ENCODE measurements at regions not wholly inside any gene's neighbourhood (a gene's known extent, or its start where the extent isn't known, plus 50 kb on each side); places are given as distances from the start of the nearest gene placed in this dataset.

DNA sequence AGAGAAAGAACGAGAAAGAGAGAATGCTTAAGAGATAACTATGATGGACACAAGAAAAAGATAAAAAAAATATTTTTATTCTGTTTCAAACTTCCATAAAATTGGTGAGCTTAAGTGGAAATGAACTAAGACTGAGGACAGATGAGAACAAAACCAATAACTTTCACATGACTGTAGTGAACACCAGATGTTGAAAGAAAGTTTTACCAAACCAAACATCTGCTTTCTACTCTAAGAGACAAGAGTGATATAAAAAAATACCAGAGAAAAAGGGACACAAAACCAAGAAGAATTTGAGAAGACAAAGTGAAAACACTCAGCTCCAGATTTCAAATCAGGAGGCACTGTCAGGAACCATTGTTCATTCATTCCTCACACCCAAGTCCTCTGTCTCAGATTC, 147.9 kb downstream of the IMPG2 start:
- H3K56ac ChIP-seq (ENCODE audit: low read length): no peak overlapping the region
- H2BK5ac ChIP-seq (ENCODE audit: low read length): no peak overlapping the region
- no peaks in the 10 kb centered on the region for H3K4me1 ChIP-seq (ENCODE audit: control insufficient read depth, low read depth, low read length)
- H3K36me3 ChIP-seq (ENCODE audit: control insufficient read depth, insufficient read depth, low read length): no peaks in the 10 kb centered on the region
- no peak overlapping the region for H3K4me2 ChIP-seq (ENCODE audit: low read length)
- H3K4ac ChIP-seq (ENCODE audit: low read depth, low read length): no peak overlapping the region
- no peaks in the 10 kb centered on the region for H3K79me2 ChIP-seq (ENCODE audit: control insufficient read depth, insufficient read depth, low read length)
- H3K27ac ChIP-seq (ENCODE audit: low read depth, low read length): no peak overlapping the region
- H2BK15ac ChIP-seq (replicated peaks; ENCODE audit: low read depth): no peak overlapping the region
- WGBS (ENCODE audit: extremely low coverage, insufficient coverage, low lambda C conversion rate): no CpG with 5 or more reads among the region's 1 CpG
- no peak overlapping the region for H4K5ac ChIP-seq (ENCODE audit: low read length)
- H2AK5ac ChIP-seq (ENCODE audit: low read length): no peak overlapping the region
- H2BK120ac ChIP-seq (ENCODE audit: low read depth, low read length): no peak overlapping the region
- H4K8ac ChIP-seq (ENCODE audit: low read depth, low read length): no peak overlapping the region
- no peak overlapping the region for H3K4me3 ChIP-seq (ENCODE audit: low read length)
- H3K18ac ChIP-seq (ENCODE audit: low read length): no peak overlapping the region
- H3K9ac ChIP-seq (ENCODE audit: low read length): no peak overlapping the region
- no peak for DNase-seq
- no peak overlapping the region for H3K23ac ChIP-seq (ENCODE audit: low read length)
- H3K79me1 ChIP-seq (ENCODE audit: low read length): no peaks in the 10 kb centered on the region
- no peaks in the 10 kb centered on the region for H3K27me3 ChIP-seq (ENCODE audit: insufficient read depth, low read length, poor library complexity)

DNA sequence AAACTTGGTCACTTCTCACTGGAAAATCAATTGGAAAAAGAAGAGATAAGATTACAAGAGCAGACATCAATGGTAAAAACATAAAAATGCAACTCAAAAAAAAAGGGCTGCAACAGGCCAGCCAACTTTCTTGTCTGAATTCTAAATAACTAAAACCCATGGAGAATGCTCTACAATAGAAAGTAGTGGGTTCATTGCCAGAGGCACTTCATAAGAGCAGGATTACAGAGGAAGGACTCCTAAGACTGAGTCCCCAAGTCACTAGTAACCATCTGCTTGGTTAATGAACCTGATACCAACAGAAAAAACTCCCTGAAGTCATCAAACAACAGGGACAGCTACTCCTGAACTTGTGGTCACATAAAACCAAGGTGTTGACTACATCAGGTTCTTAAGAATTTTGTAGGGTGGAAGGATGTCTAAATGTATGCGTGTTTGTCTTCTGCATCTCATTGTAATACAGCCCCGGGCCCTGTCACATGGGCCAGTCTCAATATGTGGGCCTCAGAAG, 148.6 kb downstream of the IMPG2 start:
- Histone ChIP-seq H4K8ac (ENCODE audit: low read depth, low read length) (no peak overlapping the region), H2BK120ac (ENCODE audit: low read depth, low read length) (no peak overlapping the region), H4K5ac (ENCODE audit: low read length) (no peak overlapping the region), H3K79me1 (ENCODE audit: low read length) (no peaks in the 10 kb centered on the region), H3K4me1 (ENCODE audit: control insufficient read depth, low read depth, low read length) (no peaks in the 10 kb centered on the region), H2AK5ac (ENCODE audit: low read length) (no peak overlapping the region), H3K4ac (ENCODE audit: low read depth, low read length) (no peak overlapping the region), H3K36me3 (ENCODE audit: control insufficient read depth, insufficient read depth, low read length) (no peaks in the 10 kb centered on the region), H3K79me2 (ENCODE audit: control insufficient read depth, insufficient read depth, low read length) (no peaks in the 10 kb centered on the region), H3K4me3 (ENCODE audit: low read length) (no peak overlapping the region), H3K4me2 (ENCODE audit: low read length) (no peak overlapping the region), H3K27me3 (ENCODE audit: insufficient read depth, low read length, poor library complexity) (no peaks in the 10 kb centered on the region), H3K56ac (ENCODE audit: low read length) (no peak overlapping the region), H2BK15ac (replicated peaks; ENCODE audit: low read depth) (no peak overlapping the region), H3K23ac (ENCODE audit: low read length) (no peak overlapping the region), H3K27ac (ENCODE audit: low read depth, low read length) (no peak overlapping the region), H3K9ac (ENCODE audit: low read length) (no peak overlapping the region), H3K18ac (ENCODE audit: low read length) (no peak overlapping the region), H2BK5ac (ENCODE audit: low read length) (no peak overlapping the region)
- no CpG with 5 or more reads among the region's 2 CpGs for WGBS (ENCODE audit: extremely low coverage, insufficient coverage, low lambda C conversion rate)
- no peak for DNase-seq

DNA sequence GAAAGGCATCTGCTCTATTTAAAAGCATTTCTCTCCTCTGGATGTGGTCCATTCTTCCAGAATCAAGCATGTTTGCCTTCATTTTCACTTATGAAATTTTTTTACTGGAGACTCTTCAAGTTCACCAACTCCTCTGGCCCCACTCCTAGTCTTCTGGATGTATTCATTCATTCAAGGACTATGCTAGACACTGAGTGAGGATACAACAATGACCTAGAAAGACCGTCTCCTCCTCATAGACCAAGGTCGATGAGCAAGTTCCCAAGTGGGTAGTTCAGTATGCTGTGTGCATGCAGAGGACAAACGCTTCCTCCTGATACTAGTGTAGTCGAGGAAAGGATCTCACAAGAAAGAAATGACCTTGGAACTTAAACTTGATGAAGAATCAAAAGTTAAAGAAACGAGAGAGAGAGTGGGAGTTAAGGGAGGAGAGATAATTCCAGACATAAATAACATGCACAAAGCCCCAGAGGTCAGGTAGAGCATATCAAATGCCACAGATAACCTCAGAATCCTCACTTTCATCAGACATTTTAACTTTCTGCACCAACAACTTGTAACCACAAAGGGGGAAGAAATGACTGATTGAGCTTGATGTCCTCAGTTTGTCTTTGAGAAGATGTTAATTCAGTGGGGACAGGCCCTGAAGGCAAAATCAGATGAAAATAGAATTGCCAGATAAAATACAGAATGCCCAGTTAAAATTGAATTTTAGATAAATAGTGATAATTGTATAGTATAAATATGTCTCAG, 149.4 kb downstream of the IMPG2 start:
- no peak overlapping the region for H3K27ac ChIP-seq (ENCODE audit: low read depth, low read length)

DNA sequence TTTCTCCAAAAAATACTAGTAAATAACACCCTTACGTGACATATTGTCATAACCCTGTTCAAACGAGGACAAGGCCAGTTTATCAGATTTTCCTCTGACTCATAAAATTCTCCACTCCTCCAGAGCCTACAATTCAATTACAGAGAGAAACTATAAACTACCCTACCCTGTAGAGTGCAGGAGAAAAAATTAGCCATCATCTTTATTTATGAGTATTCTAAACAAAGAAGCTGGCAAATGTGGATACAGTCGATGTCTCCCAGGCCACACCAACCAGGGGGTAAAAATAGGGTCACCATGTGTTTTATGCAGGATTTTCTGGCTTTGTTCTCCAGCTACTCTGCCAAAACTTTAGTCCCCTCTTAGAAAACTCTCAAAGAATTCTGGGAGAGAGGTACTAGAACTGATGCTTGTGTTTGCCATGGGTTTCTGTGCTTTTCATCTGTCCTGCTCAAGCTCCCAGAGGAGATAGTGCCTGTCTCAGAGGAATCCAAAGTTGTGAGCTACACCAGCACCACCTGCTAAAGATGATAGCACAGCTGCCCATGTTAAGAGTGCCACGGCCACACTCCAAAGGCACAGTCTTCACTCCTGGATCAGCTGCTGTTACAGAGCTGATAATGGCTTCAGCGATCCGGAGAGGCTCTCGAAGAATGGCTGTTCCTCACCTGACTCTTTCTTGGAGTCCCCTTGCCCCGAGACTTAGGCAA, 150.2 kb downstream of the IMPG2 start:
- H3K4me2 ChIP-seq (ENCODE audit: low read length): no peak overlapping the region
- H3K36me3 ChIP-seq (ENCODE audit: control insufficient read depth, insufficient read depth, low read length): no peaks in the 10 kb centered on the region
- no peak overlapping the region for H2AK5ac ChIP-seq (ENCODE audit: low read length)
- no peak overlapping the region for H2BK120ac ChIP-seq (ENCODE audit: low read depth, low read length)
- no peak overlapping the region for H3K4me3 ChIP-seq (ENCODE audit: low read length)
- H3K56ac ChIP-seq (ENCODE audit: low read length): no peak overlapping the region
- DNase-seq: no peak
- no CpG with 5 or more reads among the region's 8 CpGs for whole genome bisulfite sequencing (ENCODE audit: extremely low coverage, insufficient coverage, low lambda C conversion rate)
- no peak overlapping the region for H4K5ac ChIP-seq (ENCODE audit: low read length)
- no peaks in the 10 kb centered on the region for H3K79me2 ChIP-seq (ENCODE audit: control insufficient read depth, insufficient read depth, low read length)
- no peak overlapping the region for H2BK5ac ChIP-seq (ENCODE audit: low read length)
- H4K8ac ChIP-seq (ENCODE audit: low read depth, low read length): no peak overlapping the region
- no peak overlapping the region for H2BK15ac ChIP-seq (replicated peaks; ENCODE audit: low read depth)
- no peaks in the 10 kb centered on the region for H3K4me1 ChIP-seq (ENCODE audit: control insufficient read depth, low read depth, low read length)
- no peak overlapping the region for H3K23ac ChIP-seq (ENCODE audit: low read length)
- H3K79me1 ChIP-seq (ENCODE audit: low read length): no peaks in the 10 kb centered on the region
- H3K27me3 ChIP-seq (ENCODE audit: insufficient read depth, low read length, poor library complexity): no peaks in the 10 kb centered on the region
- no peak overlapping the region for H3K9ac ChIP-seq (ENCODE audit: low read length)
- H3K27ac ChIP-seq (ENCODE audit: low read depth, low read length): no peak overlapping the region
- H3K4ac ChIP-seq (ENCODE audit: low read depth, low read length): no peak overlapping the region
- no peak overlapping the region for H3K18ac ChIP-seq (ENCODE audit: low read length)

More for the DNA sequence above, 149.4 kb downstream of the IMPG2 start:
- WGBS (ENCODE audit: extremely low coverage, insufficient coverage, low lambda C conversion rate): no CpG with 5 or more reads among the region's 5 CpGs
- Histone ChIP-seq H3K79me1 (ENCODE audit: low read length) (no peaks in the 10 kb centered on the region), H3K4me3 (ENCODE audit: low read length) (no peak overlapping the region), H3K56ac (ENCODE audit: low read length) (no peak overlapping the region), H2BK15ac (replicated peaks; ENCODE audit: low read depth) (no peak overlapping the region), H4K8ac (ENCODE audit: low read depth, low read length) (no peak overlapping the region), H3K23ac (ENCODE audit: low read length) (no peak overlapping the region), H2BK5ac (ENCODE audit: low read length) (no peak overlapping the region), H3K9ac (ENCODE audit: low read length) (no peak overlapping the region), H3K4me1 (ENCODE audit: control insufficient read depth, low read depth, low read length) (no peaks in the 10 kb centered on the region), H3K4me2 (ENCODE audit: low read length) (no peak overlapping the region), H2BK120ac (ENCODE audit: low read depth, low read length) (no peak overlapping the region), H3K18ac (ENCODE audit: low read length) (no peak overlapping the region), H3K36me3 (ENCODE audit: control insufficient read depth, insufficient read depth, low read length) (no peaks in the 10 kb centered on the region), H3K27me3 (ENCODE audit: insufficient read depth, low read length, poor library complexity) (no peaks in the 10 kb centered on the region), H4K5ac (ENCODE audit: low read length) (no peak overlapping the region), H3K4ac (ENCODE audit: low read depth, low read length) (no peak overlapping the region), H2AK5ac (ENCODE audit: low read length) (no peak overlapping the region), H3K79me2 (ENCODE audit: control insufficient read depth, insufficient read depth, low read length) (no peaks in the 10 kb centered on the region)
- no peak for DNase-seq

DNA sequence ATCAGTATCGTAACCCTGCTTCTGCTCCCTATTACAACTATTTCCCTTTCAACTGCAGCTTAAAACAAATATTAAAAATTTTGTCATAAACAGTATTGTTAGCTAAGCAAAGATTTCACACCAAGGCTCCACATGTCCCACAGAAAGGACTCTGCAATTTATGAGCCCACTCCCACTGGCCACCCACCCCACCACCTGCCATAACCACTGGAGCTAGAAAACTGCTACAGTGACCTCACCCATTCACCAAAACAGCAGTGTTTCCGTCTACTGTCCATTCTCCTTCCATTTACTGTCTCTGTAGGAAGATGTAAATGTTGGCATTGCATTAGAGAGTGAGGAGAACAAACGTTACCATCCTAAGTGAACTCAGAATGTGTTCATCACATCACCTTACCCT, 150.9 kb downstream of the IMPG2 start:
- Histone ChIP-seq H3K36me3 (ENCODE audit: control insufficient read depth, insufficient read depth, low read length) (no peaks in the 10 kb centered on the region), H3K18ac (ENCODE audit: low read length) (no peak overlapping the region), H3K79me2 (ENCODE audit: control insufficient read depth, insufficient read depth, low read length) (no peaks in the 10 kb centered on the region), H3K4me1 (ENCODE audit: control insufficient read depth, low read depth, low read length) (no peaks in the 10 kb centered on the region), H3K4ac (ENCODE audit: low read depth, low read length) (no peak overlapping the region), H3K4me2 (ENCODE audit: low read length) (no peak overlapping the region), H3K79me1 (ENCODE audit: low read length) (no peaks in the 10 kb centered on the region), H3K27ac (ENCODE audit: low read depth, low read length) (no peak overlapping the region), H3K4me3 (ENCODE audit: low read length) (no peak overlapping the region), H4K8ac (ENCODE audit: low read depth, low read length) (no peak overlapping the region), H3K23ac (ENCODE audit: low read length) (no peak overlapping the region), H3K27me3 (ENCODE audit: insufficient read depth, low read length, poor library complexity) (no peaks in the 10 kb centered on the region), H2BK15ac (replicated peaks; ENCODE audit: low read depth) (no peak overlapping the region), H2BK120ac (ENCODE audit: low read depth, low read length) (no peak overlapping the region), H3K9ac (ENCODE audit: low read length) (no peak overlapping the region), H4K5ac (ENCODE audit: low read length) (no peak overlapping the region), H3K56ac (ENCODE audit: low read length) (no peak overlapping the region), H2AK5ac (ENCODE audit: low read length) (no peak overlapping the region), H2BK5ac (ENCODE audit: low read length) (no peak overlapping the region)
- no peak for DNase-seq
- WGBS (ENCODE audit: extremely low coverage, insufficient coverage, low lambda C conversion rate): no CpG with 5 or more reads among the region's 3 CpGs
